Neural cell (in vitro differentiated cells): ENCODE measurements at regions not wholly inside any gene's neighbourhood (a gene's known extent, or its start where the extent isn't known, plus 50 kb on each side); places are given as distances from the start of the nearest gene placed in this dataset.

ENCODE experiments used
- CTCF ChIP-seq: fragments of 450-650 bp; IDR thresholded peaks from 2 replicates; pipeline ENCODE4 v1.5.1; 2014; ENCODE audit warnings: antibody characterized with exemption, mild to moderate bottlenecking, moderate library complexity; ENCODE audit not compliant: poor library complexity, severe bottlenecking
- EP300 ChIP-seq: fragments of 450-650 bp; conservative IDR thresholded peaks from 2 replicates; pipeline ENCODE4 v1.6.1; 2014; ENCODE audit warnings: antibody characterized with exemption, mild to moderate bottlenecking, moderate library complexity; ENCODE audit not compliant: poor library complexity, severe bottlenecking
- EZH2 ChIP-seq: fragments of 200-600, 300-800 bp; shearing (Covaris generic), sonication (generic); IDR thresholded peaks from 2 replicates; pipeline ENCODE4 v1.6.1; 2014; ENCODE audit warnings: antibody characterized with exemption, low read length, borderline replicate concordance, mild to moderate bottlenecking; ENCODE audit not compliant: insufficient read depth, poor library complexity, severe bottlenecking
- POLR2AphosphoS5 ChIP-seq: IDR thresholded peaks from 2 replicates; pipeline ENCODE4 v1.6.1; 2012
- RAD21 ChIP-seq: fragments of 450-650 bp; conservative IDR thresholded peaks from 2 replicates; pipeline ENCODE4 v1.6.1; 2014; ENCODE audit warnings: antibody characterized with exemption, mild to moderate bottlenecking, moderate library complexity
- REST ChIP-seq: IDR thresholded peaks from 2 replicates; pipeline ENCODE4 v1.6.1; 2012; ENCODE audit warnings: borderline replicate concordance
- SMC3 ChIP-seq: fragments of 450-650 bp; conservative IDR thresholded peaks from 2 replicates; pipeline ENCODE4 v1.6.1; 2014; ENCODE audit warnings: antibody characterized with exemption, mild to moderate bottlenecking, moderate library complexity; ENCODE audit not compliant: poor library complexity

GRCh38 chr18:7470101-7470500, 97.0 kb upstream of the PTPRM start:
- TF ChIP-seq CTCF (no peak), REST (no peak), POLR2AphosphoS5 (no peak), EP300 (no peak), SMC3 (no peak), EZH2 (no peak), RAD21 (no peak)
